Aorta (tissue), 5 donors: ENCODE measurements at regions not wholly inside any gene's neighbourhood (a gene's known extent, or its start where the extent isn't known, plus 50 kb on each side); places are given as distances from the start of the nearest gene placed in this dataset.

Source experiments
- ATAC-seq: fragments of 200-7000 bp; cut with Tn5 transposase; one replicate; pipeline ENCODE4 v1.9.1; 2022; ENCODE audit warnings: moderate library complexity; ENCODE audit not compliant: low FRiP score
- DNase-seq, 2 donors: peaks; one replicate each; pipeline ENCODE4 v3.0.0-alpha.2; 2020
- H3K27ac ChIP-seq, 2 donors: one replicate each; pipeline ENCODE4 v1.5.1; 2013; ENCODE audit warnings: low read length in 2 of 2, mild to moderate bottlenecking in 2 of 2, moderate library complexity in 2 of 2, control low read depth in 1 of 2, inconsistent platforms in 1 of 2, low read depth in 1 of 2
- H3K27me3 ChIP-seq, 2 donors: one replicate each; pipeline ENCODE4 v1.6.1; 2013; ENCODE audit warnings: control low read depth in 1 of 2, low read length in 1 of 2, mild to moderate bottlenecking in 1 of 2, moderate library complexity in 1 of 2; ENCODE audit not compliant: insufficient read depth in 2 of 2, control insufficient read depth in 1 of 2
- H3K36me3 ChIP-seq, 2 donors: one replicate each; pipeline ENCODE4 v1.6.1; 2013; ENCODE audit warnings: control low read depth in 1 of 2, low read length in 1 of 2, mild to moderate bottlenecking in 1 of 2; ENCODE audit not compliant: insufficient read depth in 2 of 2, control insufficient read depth in 1 of 2
- H3K4me1 ChIP-seq, 2 donors: one replicate each; pipeline ENCODE4 v1.6.1; 2013; ENCODE audit warnings: low read length in 2 of 2, control low read depth in 1 of 2, mild to moderate bottlenecking in 1 of 2, moderate library complexity in 1 of 2; ENCODE audit not compliant: insufficient read depth in 2 of 2, control insufficient read depth in 1 of 2
- H3K4me3 ChIP-seq, 2 donors: one replicate each; pipeline ENCODE4 v1.5.1; 2013; ENCODE audit warnings: low read length in 2 of 2, control low read depth in 1 of 2, mild to moderate bottlenecking in 1 of 2
- H3K9me3 ChIP-seq: one replicate; pipeline ENCODE4 v1.6.1; 2013; ENCODE audit warnings: mild to moderate bottlenecking, low read length; ENCODE audit not compliant: control insufficient read depth
- WGBS, 2 donors: extraction: QIAGEN DNeasy Blood & Tissue Kit; methylation state at CpG; one replicate each; pipeline ENCODE4 v1.1.7; 2013; 5-methylcytosine and 5-hydroxymethylcytosine counted together
- intact Hi-C, 2 donors: fragments of 100-400 bp; cut with DNase I; formaldehyde crosslinking; loops; one replicate each; pipeline versions ENCODE4 v1.14.2 to v1.15.0; 2022
- donor health status: healthy with polysubstance abuse.
- donor health status: Bipolar disorder and iron deficiency.
- donor health status: DM: no; HTN: no; CAD: no.
- donor health status: DM: no; HTN: no; CAD: no.
- donor health status: DM: yes; HTN: yes; CAD: no.

DNA sequence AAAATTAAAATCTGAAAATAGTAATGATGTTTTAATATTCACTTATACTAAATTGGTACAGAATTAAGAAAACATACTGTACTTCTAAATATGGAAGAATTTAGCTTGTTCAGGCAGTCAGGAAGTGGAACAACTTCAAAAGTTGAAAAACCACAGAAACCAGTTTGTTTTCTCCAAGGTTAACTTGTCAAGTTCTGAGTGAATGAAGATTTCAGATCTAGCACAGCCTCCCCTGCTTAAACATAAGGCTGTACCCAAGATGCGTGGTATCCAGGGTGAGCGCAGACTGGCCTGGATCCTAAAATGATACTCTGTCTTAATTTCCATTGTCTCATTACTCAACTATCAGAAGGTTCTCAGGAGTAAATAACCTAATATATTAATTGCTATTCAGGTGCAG, 730.7 kb upstream of the KIF2B start:
- DNase-seq (no peak), ATAC-seq (no peak)
- no peak overlapping the region for H3K4me3 ChIP-seq
- no peaks in the 10 kb centered on the region for H3K9me3 ChIP-seq
- H3K27me3 ChIP-seq, result no peaks in the 10 kb centered on the region
- no peaks in the 10 kb centered on the region for H3K36me3 ChIP-seq
- no peaks in the 10 kb centered on the region for H3K4me1 ChIP-seq
- intact Hi-C loops, result no loop called here
- H3K27ac ChIP-seq, result no peak overlapping the region
- 74% methylated on average over 2 of the region's 2 CpGs for WGBS, 2 donors

GRCh38 chr17:53090770-53091169, 732.0 kb upstream of the KIF2B start:
- DNase-seq (no peak), ATAC-seq (no peak)
- no peaks in the 10 kb centered on the region for H3K27me3 ChIP-seq
- no peak overlapping the region for H3K27ac ChIP-seq
- H3K4me3 ChIP-seq, result no peak overlapping the region
- intact Hi-C loops, result no loop called here
- no peaks in the 10 kb centered on the region for H3K4me1 ChIP-seq
- H3K9me3 ChIP-seq, result no peaks in the 10 kb centered on the region
- 88 to 92% methylated on average over 1 of the region's 1 CpG for WGBS, 2 donors
- H3K36me3 ChIP-seq, result no peaks in the 10 kb centered on the region

GRCh38 chr17:53088481-53088880, 734.2 kb upstream of the KIF2B start:
- H3K36me3 ChIP-seq, result no peaks in the 10 kb centered on the region
- intact Hi-C loops, result no loop called here
- no peak overlapping the region for H3K4me3 ChIP-seq
- 18 to 20% methylated on average over 6 of the region's 6 CpGs for WGBS, 2 donors
- ATAC-seq, result no peak
- no peak for DNase-seq
- H3K27me3 ChIP-seq, result no peaks in the 10 kb centered on the region
- no peaks in the 10 kb centered on the region for H3K4me1 ChIP-seq
- no peaks in the 10 kb centered on the region for H3K9me3 ChIP-seq
- H3K27ac ChIP-seq, result no peak overlapping the region

DNA sequence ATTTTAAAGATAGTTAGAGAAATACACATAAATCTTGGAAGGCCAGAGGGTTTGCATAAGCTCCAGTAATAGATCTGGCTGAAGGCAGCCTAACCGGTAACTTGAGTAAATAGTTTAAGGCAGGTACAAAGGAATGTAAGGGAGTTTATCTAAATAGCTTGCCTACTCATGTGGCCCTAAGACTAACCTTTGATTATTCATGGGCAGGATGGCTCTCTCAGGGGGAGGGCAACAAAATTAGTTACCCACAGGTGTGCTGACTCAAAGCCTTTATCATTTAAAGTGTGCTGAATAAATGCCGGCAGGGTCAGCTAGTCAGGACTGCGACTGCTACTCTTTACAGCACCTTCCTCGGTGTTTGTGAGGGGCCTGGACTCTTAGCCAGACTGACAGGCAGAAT, 761.3 kb upstream of the KIF2B start:
- WGBS, 2 donors, result 39 to 49% methylated on average over 4 of the region's 4 CpGs
- H3K36me3 ChIP-seq, result no peaks in the 10 kb centered on the region
- H3K27ac ChIP-seq, result no peak overlapping the region
- ATAC-seq (no peak), DNase-seq (no peak)
- no peaks in the 10 kb centered on the region for H3K27me3 ChIP-seq
- intact Hi-C loops, result no loop called here
- H3K4me3 ChIP-seq, result no peak overlapping the region
- H3K9me3 ChIP-seq, result no peaks in the 10 kb centered on the region
- no peaks in the 10 kb centered on the region for H3K4me1 ChIP-seq

DNA sequence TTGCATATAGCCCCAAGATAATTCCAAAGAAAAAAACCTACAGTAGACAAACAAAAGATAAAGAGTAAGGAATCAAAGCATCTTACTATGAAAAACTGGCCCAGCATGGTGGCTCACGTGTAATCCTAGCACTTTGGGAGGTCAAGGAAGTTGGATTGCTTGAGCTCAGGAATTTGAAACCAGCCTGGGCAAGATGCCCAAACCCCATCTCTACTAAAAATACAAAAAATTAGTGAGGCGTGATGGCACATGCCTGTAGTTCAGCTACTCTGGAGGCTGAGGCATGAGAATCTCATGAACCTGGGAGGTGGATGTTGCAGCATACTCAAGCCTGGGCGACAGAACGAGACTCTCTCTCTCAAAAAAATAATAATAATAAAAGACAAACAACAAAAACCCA, 764.7 kb upstream of the KIF2B start:
- 54 to 60% methylated on average over 4 of the region's 4 CpGs for WGBS, 2 donors
- H3K9me3 ChIP-seq, result no peaks in the 10 kb centered on the region
- H3K27me3 ChIP-seq, result no peaks in the 10 kb centered on the region
- intact Hi-C loops, result no loop called here
- no peak for ATAC-seq
- no peak for DNase-seq
- no peak overlapping the region for H3K4me3 ChIP-seq
- H3K36me3 ChIP-seq, result no peaks in the 10 kb centered on the region
- H3K4me1 ChIP-seq, result no peaks in the 10 kb centered on the region
- H3K27ac ChIP-seq, result no peak overlapping the region

DNA sequence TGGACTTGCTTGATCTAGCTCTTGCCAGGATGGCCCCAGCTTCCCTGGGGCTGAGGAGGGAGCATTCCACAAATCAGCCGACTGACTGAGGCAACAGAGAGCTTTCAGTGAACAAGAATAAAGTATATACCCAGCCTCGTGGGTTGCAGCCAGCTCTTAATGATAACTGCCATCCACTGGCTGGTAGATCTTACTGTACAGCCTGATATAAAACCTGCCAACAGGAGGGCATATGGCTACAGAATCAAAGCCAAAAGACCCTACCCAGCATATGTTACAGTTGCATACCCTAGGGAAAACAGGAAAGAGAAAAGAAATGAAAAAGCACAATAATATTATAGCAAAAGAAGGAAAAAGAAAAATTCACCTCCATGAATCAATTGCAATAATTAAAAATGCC, 775.9 kb upstream of the KIF2B start:
- WGBS, 2 donors, result 40 to 44% methylated on average over 2 of the region's 2 CpGs
- no peak for ATAC-seq

DNA sequence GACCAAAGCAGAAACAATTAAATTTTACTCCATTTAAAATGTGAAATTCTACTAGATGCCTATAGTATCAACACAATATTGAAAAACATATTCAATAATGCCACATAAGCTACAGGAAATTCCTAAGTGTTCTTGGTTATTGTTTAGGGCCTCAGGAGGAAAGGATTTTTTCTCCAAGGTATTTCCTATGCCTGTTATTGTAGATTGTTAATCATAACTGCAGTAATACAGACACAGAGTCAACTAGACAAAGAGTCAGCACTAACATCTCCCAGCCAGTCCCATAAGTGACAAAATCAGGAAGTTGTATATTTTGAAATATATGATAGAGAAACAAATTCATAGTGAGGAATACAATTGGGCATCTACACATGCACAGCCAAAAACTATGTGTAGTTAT, 782.7 kb upstream of the KIF2B start:
- DNase-seq (no peak), ATAC-seq (no peak)
- Histone ChIP-seq H3K4me1 (no peaks in the 10 kb centered on the region), H3K36me3 (no peaks in the 10 kb centered on the region), H3K27me3 (no peaks in the 10 kb centered on the region), H3K4me3 (no peak overlapping the region), H3K9me3 (no peaks in the 10 kb centered on the region), H3K27ac (no peak overlapping the region)
- intact Hi-C loops, result no loop called here

More for the DNA sequence above, 775.9 kb upstream of the KIF2B start:
- intact Hi-C loops, result no loop called here
- Histone ChIP-seq H3K4me3 (no peak overlapping the region), H3K27me3 (no peaks in the 10 kb centered on the region), H3K27ac (no peak overlapping the region), H3K36me3 (no peaks in the 10 kb centered on the region), H3K9me3 (no peaks in the 10 kb centered on the region), H3K4me1 (no peaks in the 10 kb centered on the region)
- no peak for DNase-seq

DNA sequence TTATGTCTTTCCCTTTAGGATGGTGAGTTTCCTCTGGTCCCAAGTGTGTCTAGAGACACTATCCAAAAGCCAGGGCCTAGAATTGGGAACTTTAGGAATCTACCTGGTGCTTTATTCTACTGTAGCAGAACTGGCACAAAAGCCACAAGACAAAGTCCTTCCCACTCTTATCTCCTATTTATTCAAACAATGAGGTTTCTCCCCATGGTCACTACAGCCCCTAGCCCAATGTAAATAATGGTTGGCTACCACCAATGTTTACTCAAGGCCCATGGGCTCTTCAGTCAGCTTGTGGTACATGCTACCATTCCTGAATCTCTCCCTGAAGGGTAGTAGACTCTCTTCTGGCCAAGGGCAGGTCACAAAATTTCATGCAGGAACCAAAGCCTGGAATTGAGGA, 789.4 kb upstream of the KIF2B start:
- H3K27me3 ChIP-seq, result no peaks in the 10 kb centered on the region
- H3K4me3 ChIP-seq, result no peak overlapping the region
- DNase-seq, result no peak
- no peaks in the 10 kb centered on the region for H3K9me3 ChIP-seq
- H3K27ac ChIP-seq, result no peak overlapping the region
- intact Hi-C loops, result no loop called here
- no peak for ATAC-seq
- no peaks in the 10 kb centered on the region for H3K36me3 ChIP-seq
- no peaks in the 10 kb centered on the region for H3K4me1 ChIP-seq

- Histone ChIP-seq H3K4me3 (no peak overlapping the region), H3K9me3 (no peaks in the 10 kb centered on the region), H3K36me3 (no peaks in the 10 kb centered on the region), H3K27ac (no peak overlapping the region), H3K27me3 (no peaks in the 10 kb centered on the region), H3K4me1 (no peaks in the 10 kb centered on the region)
- ATAC-seq (no peak), DNase-seq (no peak)
- intact Hi-C loops, result no loop called here
- 13 to 16% methylated on average over 3 of the region's 3 CpGs for WGBS, 2 donors
These were observed 789.9 kb upstream of the KIF2B start for GRCh38 chr17:53032861-53033271.

- intact Hi-C loops, result no loop called here
- H3K4me1 ChIP-seq, result no peaks in the 10 kb centered on the region
- no peak for ATAC-seq
- H3K27ac ChIP-seq, result no peak overlapping the region
- no peaks in the 10 kb centered on the region for H3K36me3 ChIP-seq
- H3K9me3 ChIP-seq, result no peaks in the 10 kb centered on the region
- H3K4me3 ChIP-seq, result no peak overlapping the region
- DNase-seq, result no peak
- H3K27me3 ChIP-seq, result no peaks in the 10 kb centered on the region
These were observed 805.5 kb upstream of the KIF2B start for GRCh38 chr17:53017227-53017626.
